GM21576 (cell line): ENCODE measurements at regions not wholly inside any gene's neighbourhood (a gene's known extent, or its start where the extent isn't known, plus 50 kb on each side); places are given as distances from the start of the nearest gene placed in this dataset.
"Not testable (repeated sequence)": the region's sequence is repeated elsewhere in the genome, so short reads cannot be mapped to it uniquely, and the experiment has no call there.

Source experiments
- ATAC-seq: cut with Tn5 transposase; IDR thresholded peaks from one replicate; pipeline ENCODE4 v1.9.1; 2021; ENCODE audit warnings: mild to moderate bottlenecking, moderate library complexity; ENCODE audit not compliant: unreplicated experiment

- ATAC-seq = no peak
Measured at GRCh38 chr5:101278011-101278687, 375.1 kb upstream of the ST8SIA4 start.

- ATAC-seq = no peak
Measured at GRCh38 chr5:101271945-101272344, 368.9 kb upstream of the ST8SIA4 start.

GRCh38 chr5:101271416-101271815 lies 368.3 kb upstream of the ST8SIA4 start:
- no peak for ATAC-seq

- no peak for ATAC-seq
Measured at GRCh38 chr5:101260857-101261256, 357.8 kb upstream of the ST8SIA4 start.

GRCh38 chr5:101253096-101253495 lies 350.0 kb upstream of the ST8SIA4 start:
- no peak for ATAC-seq

GRCh38 chr5:101244621-101245020 lies 341.5 kb upstream of the ST8SIA4 start:
- no peak for ATAC-seq

GRCh38 chr5:101212942-101213514 lies 309.9 kb upstream of the ST8SIA4 start:
- no peak for ATAC-seq

GRCh38 chr5:101206534-101206933 lies 303.5 kb upstream of the ST8SIA4 start:
- ATAC-seq = no peak

GRCh38 chr5:101205065-101205464 lies 302.0 kb upstream of the ST8SIA4 start:
- ATAC-seq = not testable (repeated sequence)

- ATAC-seq = not testable (repeated sequence)
Measured at GRCh38 chr5:101180365-101180764, 277.3 kb upstream of the ST8SIA4 start.

GRCh38 chr5:101176605-101177004 lies 273.5 kb upstream of the ST8SIA4 start:
- ATAC-seq = no peak

- no peak for ATAC-seq
Measured at GRCh38 chr5:101174981-101175380, 271.9 kb upstream of the ST8SIA4 start.

GRCh38 chr5:101163088-101163487 lies 260.0 kb upstream of the ST8SIA4 start:
- ATAC-seq = no peak

GRCh38 chr5:101160002-101160401 lies 256.9 kb upstream of the ST8SIA4 start:
- no peak for ATAC-seq

GRCh38 chr5:101159006-101159405 lies 255.9 kb upstream of the ST8SIA4 start:
- no peak for ATAC-seq

- no peak for ATAC-seq
Measured at GRCh38 chr5:101153526-101153925, 250.4 kb upstream of the ST8SIA4 start.

GRCh38 chr5:101143526-101143925 lies 240.4 kb upstream of the ST8SIA4 start:
- no peak for ATAC-seq

GRCh38 chr5:101142102-101142501 lies 239.0 kb upstream of the ST8SIA4 start:
- ATAC-seq = no peak

- ATAC-seq = no peak
Measured at GRCh38 chr5:101136454-101136853, 233.4 kb upstream of the ST8SIA4 start.

- ATAC-seq = no peak
Measured at GRCh38 chr5:101123363-101123762, 220.3 kb upstream of the ST8SIA4 start.

- ATAC-seq = no peak
Measured at GRCh38 chr5:101112645-101113044, 209.6 kb upstream of the ST8SIA4 start.

- no peak for ATAC-seq
Measured at GRCh38 chr5:101103874-101104273, 200.8 kb upstream of the ST8SIA4 start.

- ATAC-seq = no peak
Measured at GRCh38 chr5:101102506-101102905, 199.4 kb upstream of the ST8SIA4 start.
